ENCODE measurements at regions not wholly inside any gene's neighbourhood (a gene's known extent, or its start where the extent isn't known, plus 50 kb on each side); places are given as distances from the start of the nearest gene placed in this dataset.

DNA sequence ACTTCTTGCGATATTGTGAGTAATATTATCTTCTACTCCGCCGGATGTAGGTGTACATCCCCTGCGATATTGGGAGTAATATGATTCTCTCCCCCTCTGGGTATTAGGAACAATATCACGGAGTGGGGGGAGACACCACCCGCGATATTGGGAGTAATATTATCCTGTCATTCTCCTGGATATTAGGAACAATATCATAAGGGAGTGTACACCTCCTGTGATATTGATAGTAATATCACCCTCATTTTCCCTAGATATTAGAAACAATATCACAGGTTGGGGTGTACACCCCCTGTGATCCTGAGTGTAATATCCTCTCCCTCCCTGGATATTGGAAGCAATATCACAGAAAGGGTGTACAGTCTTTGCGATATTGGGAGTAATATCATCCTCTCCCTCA is 64.3 kb upstream of the CEACAM21 start:
- TF ChIP-seq CTCF (IDR thresholded peaks at IDR 0.05; ENCODE audit: borderline replicate concordance, extremely low read depth, low read length, poor library complexity, severe bottlenecking), result no peak
- no peak for TF ChIP-seq EZH2 (IDR thresholded peaks at IDR 0.05; ENCODE audit: borderline replicate concordance, low read depth, low read length, severe bottlenecking)

Measured in DND-41 (cell line).